Colonic mucosa (tissue), 4 donors: ENCODE measurements at regions not wholly inside any gene's neighbourhood (a gene's known extent, or its start where the extent isn't known, plus 50 kb on each side); places are given as distances from the start of the nearest gene placed in this dataset.

ENCODE experiments used
- DNase-seq: peaks from one replicate; pipeline ENCODE4 v3.0.0-alpha.2; 2020
- H3K27ac ChIP-seq: fragments of 200-600 bp; one replicate; pipeline ENCODE4 v1.8.0; 2021
- H3K27me3 ChIP-seq: fragments of 200-600 bp; one replicate; pipeline ENCODE4 v1.8.0; 2021
- H3K36me3 ChIP-seq: fragments of 200-600 bp; one replicate; pipeline ENCODE4 v1.8.0; 2021
- H3K4me1 ChIP-seq: fragments of 200-600 bp; one replicate; pipeline ENCODE4 v1.8.0; 2021; ENCODE audit warnings: mild to moderate bottlenecking
- H3K4me3 ChIP-seq: fragments of 200-600 bp; one replicate; pipeline ENCODE4 v1.8.0; 2021
- H3K9ac ChIP-seq, 2 donors: one replicate each; pipeline ENCODE4 v1.7.0; 2013; ENCODE audit warnings: control low read depth in 2 of 2, low read depth in 2 of 2, low read length in 2 of 2
- H3K9me3 ChIP-seq: fragments of 200-600 bp; one replicate; pipeline ENCODE4 v1.8.0; 2021
- CTCF ChIP-seq: fragments of 200-600 bp; IDR thresholded peaks from one replicate; pipeline ENCODE4 v1.8.0; 2022; ENCODE audit warnings: antibody characterized with exemption, mild to moderate bottlenecking
- intact Hi-C: fragments of 100-400 bp; cut with DNase I; formaldehyde crosslinking; loops from one replicate; pipeline ENCODE4 v1.14.1; 2022
- donor health status: healthy.
- donor health status: DM: no; HTN: no; CAD: no.
- donor health status: DM: no; HTN: no; CAD: no.

- intact Hi-C loops = no loop called here
- no peak for TF ChIP-seq CTCF
- DNase-seq = no peak
- H3K27me3 ChIP-seq = no peaks in the 10 kb centered on the region
- H3K27ac ChIP-seq = no peak overlapping the region
- H3K9ac ChIP-seq = no peak overlapping the region
- no peaks in the 10 kb centered on the region for H3K9me3 ChIP-seq
- H3K4me3 ChIP-seq = no peak overlapping the region
- H3K4me1 ChIP-seq = no peaks in the 10 kb centered on the region
- H3K36me3 ChIP-seq = no peaks in the 10 kb centered on the region
These were observed 129.8 kb upstream of the DAB1 start for GRCh38 chr1:57553666-57554065.

GRCh38 chr1:57551476-57551875, 127.6 kb upstream of the DAB1 start:
- H3K9me3 ChIP-seq = no peaks in the 10 kb centered on the region
- intact Hi-C loops = no loop called here

GRCh38 chr1:57550092-57550491, 126.2 kb upstream of the DAB1 start:
- Histone ChIP-seq H3K27ac (no peak overlapping the region), H3K9ac (no peak overlapping the region), H3K4me1 (no peaks in the 10 kb centered on the region), H3K27me3 (no peaks in the 10 kb centered on the region), H3K4me3 (no peak overlapping the region), H3K36me3 (no peaks in the 10 kb centered on the region), H3K9me3 (no peaks in the 10 kb centered on the region)
- intact Hi-C loops = no loop called here
- no peak for DNase-seq
- no peak for TF ChIP-seq CTCF

More at GRCh38 chr1:57551476-57551875, 127.6 kb upstream of the DAB1 start:
- Histone ChIP-seq H3K4me1 (no peaks in the 10 kb centered on the region), H3K27ac (no peak overlapping the region), H3K27me3 (no peaks in the 10 kb centered on the region), H3K36me3 (no peaks in the 10 kb centered on the region), H3K4me3 (no peak overlapping the region), H3K9ac (no peak overlapping the region)
- no peak for DNase-seq
- no peak for TF ChIP-seq CTCF

GRCh38 chr1:57549300-57549699, 125.4 kb upstream of the DAB1 start:
- Histone ChIP-seq H3K27me3 (no peaks in the 10 kb centered on the region), H3K4me1 (no peaks in the 10 kb centered on the region), H3K27ac (no peak overlapping the region), H3K36me3 (no peaks in the 10 kb centered on the region), H3K9me3 (no peaks in the 10 kb centered on the region), H3K9ac (no peak overlapping the region), H3K4me3 (no peak overlapping the region)
- no peak for DNase-seq
- intact Hi-C loops = no loop called here
- no peak for TF ChIP-seq CTCF

GRCh38 chr1:57546549-57547330, 122.9 kb upstream of the DAB1 start:
- Histone ChIP-seq H3K27me3 (no peaks in the 10 kb centered on the region), H3K27ac (no peak overlapping the region), H3K9ac (no peak overlapping the region), H3K4me1 (no peaks in the 10 kb centered on the region), H3K36me3 (no peaks in the 10 kb centered on the region), H3K9me3 (no peaks in the 10 kb centered on the region), H3K4me3 (no peak overlapping the region)
- TF ChIP-seq CTCF = no peak
- intact Hi-C loops = no loop called here
- DNase-seq = no peak
